ENCODE measurements at regions not wholly inside any gene's neighbourhood (a gene's known extent, or its start where the extent isn't known, plus 50 kb on each side); places are given as distances from the start of the nearest gene placed in this dataset.

DNA sequence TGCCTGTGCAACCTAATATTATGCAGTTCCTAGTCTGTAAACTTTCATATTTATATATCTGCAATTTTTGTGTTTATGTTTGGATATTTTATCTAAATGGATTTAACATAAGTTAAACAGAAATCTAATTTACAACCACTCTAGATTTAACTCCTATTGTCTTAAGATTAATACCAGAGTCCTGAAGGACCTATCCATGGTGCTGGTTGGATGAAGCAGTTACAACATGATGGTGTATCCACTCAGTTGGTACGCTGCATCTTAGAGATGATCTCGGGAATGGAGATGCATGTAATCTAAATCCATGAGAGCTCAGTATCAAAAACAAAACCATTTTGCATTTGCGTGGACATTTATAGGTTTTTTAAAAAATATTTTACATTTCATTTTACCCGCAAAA is 745.9 kb upstream of the SLC8A1 start:
- TF ChIP-seq, protein P1, sequence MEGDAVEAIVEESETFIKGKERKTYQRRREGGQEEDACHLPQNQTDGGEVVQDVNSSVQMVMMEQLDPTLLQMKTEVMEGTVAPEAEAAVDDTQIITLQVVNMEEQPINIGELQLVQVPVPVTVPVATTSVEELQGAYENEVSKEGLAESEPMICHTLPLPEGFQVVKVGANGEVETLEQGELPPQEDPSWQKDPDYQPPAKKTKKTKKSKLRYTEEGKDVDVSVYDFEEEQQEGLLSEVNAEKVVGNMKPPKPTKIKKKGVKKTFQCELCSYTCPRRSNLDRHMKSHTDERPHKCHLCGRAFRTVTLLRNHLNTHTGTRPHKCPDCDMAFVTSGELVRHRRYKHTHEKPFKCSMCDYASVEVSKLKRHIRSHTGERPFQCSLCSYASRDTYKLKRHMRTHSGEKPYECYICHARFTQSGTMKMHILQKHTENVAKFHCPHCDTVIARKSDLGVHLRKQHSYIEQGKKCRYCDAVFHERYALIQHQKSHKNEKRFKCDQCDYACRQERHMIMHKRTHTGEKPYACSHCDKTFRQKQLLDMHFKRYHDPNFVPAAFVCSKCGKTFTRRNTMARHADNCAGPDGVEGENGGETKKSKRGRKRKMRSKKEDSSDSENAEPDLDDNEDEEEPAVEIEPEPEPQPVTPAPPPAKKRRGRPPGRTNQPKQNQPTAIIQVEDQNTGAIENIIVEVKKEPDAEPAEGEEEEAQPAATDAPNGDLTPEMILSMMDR (IDR thresholded peaks at IDR 0.05): no peak
- TF ChIP-seq EZH2phosphoT487 (IDR thresholded peaks at IDR 0.05) (no peak), EZH2 (IDR thresholded peaks at IDR 0.05) (no peak)
- no peak overlapping the region for H3K4me2 ChIP-seq
- no peaks in the 10 kb centered on the region for H3K4me1 ChIP-seq
- no peaks in the 10 kb centered on the region for H3F3A ChIP-seq (ENCODE audit: low read depth)
- no peak overlapping the region for H3K4me3 ChIP-seq
- no peaks in the 10 kb centered on the region for H3K36me3 Mint-ChIP-seq
- no peaks in the 10 kb centered on the region for H4K20me1 ChIP-seq (ENCODE audit: low read depth)
- H3K27me3 ChIP-seq: no peaks in the 10 kb centered on the region
- H3K4me1 Mint-ChIP-seq: peaks cover 20% of the 10 kb centered on the region
- no peaks in the 10 kb centered on the region for H3K79me2 ChIP-seq (ENCODE audit: low read depth)
- H3K36me3 ChIP-seq: no peaks in the 10 kb centered on the region
- H3K9me3 ChIP-seq (ENCODE audit: low read depth): no peaks in the 10 kb centered on the region
- H3K27me3 Mint-ChIP-seq (ENCODE audit: insufficient read depth, low read depth): no peaks in the 10 kb centered on the region
- no peak overlapping the region for H3K9ac ChIP-seq
- peak; percentile 13 for DNase-seq (ENCODE audit: low spot score)
- no peak overlapping the region for H2AFZ ChIP-seq (replicated peaks)
- no peak overlapping the region for H3K27ac ChIP-seq
- H3K27ac Mint-ChIP-seq: no peak overlapping the region
- H3K4me3 Mint-ChIP-seq: no peak overlapping the region
- H3K9me3 Mint-ChIP-seq: no peaks in the 10 kb centered on the region

DNA sequence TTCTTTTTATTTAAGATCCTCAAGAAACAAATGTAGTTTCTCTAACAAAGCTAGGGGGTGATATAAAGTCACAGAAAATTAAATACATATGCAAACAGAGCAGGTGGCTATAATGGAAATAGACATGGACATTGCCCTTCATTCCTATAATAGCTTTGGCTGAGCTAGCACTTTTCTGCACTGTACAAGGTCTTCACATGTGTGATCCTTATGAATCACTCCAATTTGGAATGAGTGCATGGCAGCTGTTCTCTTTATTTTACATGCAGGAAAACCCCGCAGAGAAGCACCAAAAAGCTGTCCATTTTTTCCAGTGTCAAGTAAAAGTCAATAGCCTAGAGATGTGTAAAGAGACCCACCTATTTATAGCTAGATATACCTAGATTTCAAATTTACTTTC is 747.4 kb upstream of the SLC8A1 start:
- no peak overlapping the region for H3K9ac ChIP-seq
- Mint-ChIP-seq H3K4me1 (peaks cover 6% of the 10 kb centered on the region), H3K36me3 (no peaks in the 10 kb centered on the region), H3K9me3 (no peaks in the 10 kb centered on the region), H3K27ac (no peak overlapping the region), H3K27me3 (ENCODE audit: insufficient read depth, low read depth) (no peaks in the 10 kb centered on the region), H3K4me3 (no peak overlapping the region)
- no peaks in the 10 kb centered on the region for H3K9me3 ChIP-seq (ENCODE audit: low read depth)
- no peaks in the 10 kb centered on the region for H3F3A ChIP-seq (ENCODE audit: low read depth)
- H3K27me3 ChIP-seq: no peaks in the 10 kb centered on the region
- no peak overlapping the region for H3K4me3 ChIP-seq
- no peak overlapping the region for H3K4me2 ChIP-seq
- H3K27ac ChIP-seq: no peak overlapping the region
- TF ChIP-seq EZH2phosphoT487 (IDR thresholded peaks at IDR 0.05) (no peak), EZH2 (IDR thresholded peaks at IDR 0.05) (no peak)
- TF ChIP-seq, protein P1 (IDR thresholded peaks at IDR 0.05): no peak
- no peak for DNase-seq (ENCODE audit: low spot score)
- no peaks in the 10 kb centered on the region for H3K4me1 ChIP-seq
- no peak overlapping the region for H2AFZ ChIP-seq (replicated peaks)
- H3K36me3 ChIP-seq: no peaks in the 10 kb centered on the region
- H4K20me1 ChIP-seq (ENCODE audit: low read depth): no peaks in the 10 kb centered on the region
- H3K79me2 ChIP-seq (ENCODE audit: low read depth): no peaks in the 10 kb centered on the region

DNA sequence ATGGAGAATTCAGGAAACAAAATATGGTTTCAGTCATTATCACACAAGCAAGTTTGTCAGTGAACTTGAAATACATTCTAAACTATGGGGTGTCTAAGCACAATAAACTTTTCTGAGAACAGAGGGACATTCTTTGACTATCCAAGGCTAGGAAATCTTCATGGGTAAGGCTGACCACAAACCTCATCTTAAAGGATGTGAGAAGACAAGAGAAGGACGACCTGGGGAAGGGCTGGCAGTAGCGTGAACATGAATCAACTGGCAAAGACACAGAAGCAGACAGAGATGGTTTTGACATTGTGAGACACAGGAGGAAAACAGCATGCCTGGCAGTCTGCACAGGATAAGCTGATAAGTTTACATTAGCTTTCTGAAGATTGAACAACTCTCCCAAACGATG is 752.4 kb upstream of the SLC8A1 start:
- DNase-seq (ENCODE audit: low spot score): no peak
- TF ChIP-seq EZH2 (IDR thresholded peaks at IDR 0.05) (no peak), EZH2phosphoT487 (IDR thresholded peaks at IDR 0.05) (no peak)
- TF ChIP-seq, protein P1 (IDR thresholded peaks at IDR 0.05): no peak
- H3K4me2 ChIP-seq: no peak overlapping the region
- H3K9me3 ChIP-seq (ENCODE audit: low read depth): no peaks in the 10 kb centered on the region
- no peaks in the 10 kb centered on the region for H3K4me1 Mint-ChIP-seq
- H4K20me1 ChIP-seq (ENCODE audit: low read depth): no peaks in the 10 kb centered on the region
- H3K79me2 ChIP-seq (ENCODE audit: low read depth): no peaks in the 10 kb centered on the region
- H3K36me3 ChIP-seq: no peaks in the 10 kb centered on the region
- H3K4me3 ChIP-seq: no peak overlapping the region
- no peak overlapping the region for H3K27ac Mint-ChIP-seq
- H3K36me3 Mint-ChIP-seq: no peaks in the 10 kb centered on the region
- H2AFZ ChIP-seq (replicated peaks): no peak overlapping the region
- H3K9ac ChIP-seq: no peak overlapping the region
- H3F3A ChIP-seq (ENCODE audit: low read depth): no peaks in the 10 kb centered on the region
- H3K27ac ChIP-seq: no peak overlapping the region
- H3K4me3 Mint-ChIP-seq: no peak overlapping the region
- no peaks in the 10 kb centered on the region for H3K27me3 Mint-ChIP-seq (ENCODE audit: insufficient read depth, low read depth)
- H3K9me3 Mint-ChIP-seq: no peaks in the 10 kb centered on the region
- no peaks in the 10 kb centered on the region for H3K4me1 ChIP-seq
- H3K27me3 ChIP-seq: no peaks in the 10 kb centered on the region

DNA sequence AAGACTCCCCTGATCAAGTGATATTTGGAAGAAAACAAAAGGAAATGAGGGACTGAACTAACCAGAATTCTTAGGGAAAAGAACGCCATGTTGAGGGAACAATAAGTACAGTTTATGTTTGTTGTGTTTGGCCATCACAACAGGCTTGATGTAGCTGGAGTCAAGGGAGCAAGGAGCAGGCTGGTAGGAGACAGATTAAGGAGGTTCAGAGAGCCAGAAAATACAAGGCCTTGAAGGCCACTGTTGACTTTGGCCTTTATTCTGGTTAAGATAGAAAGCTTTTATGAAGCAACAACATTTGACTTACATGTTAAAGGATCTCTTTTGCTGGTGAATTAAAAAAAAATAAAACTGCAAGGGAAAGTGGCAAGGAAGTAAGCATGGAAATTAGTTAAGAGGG is 754.1 kb upstream of the SLC8A1 start:
- no peaks in the 10 kb centered on the region for H3K4me1 Mint-ChIP-seq
- Histone ChIP-seq H3K79me2 (ENCODE audit: low read depth) (no peaks in the 10 kb centered on the region), H3K36me3 (no peaks in the 10 kb centered on the region), H3K9ac (no peak overlapping the region), H4K20me1 (ENCODE audit: low read depth) (no peaks in the 10 kb centered on the region), H3K27me3 (no peaks in the 10 kb centered on the region), H3F3A (ENCODE audit: low read depth) (no peaks in the 10 kb centered on the region), H3K27ac (no peak overlapping the region), H3K4me1 (no peaks in the 10 kb centered on the region), H2AFZ (replicated peaks) (no peak overlapping the region), H3K4me2 (no peak overlapping the region), H3K4me3 (no peak overlapping the region), H3K9me3 (ENCODE audit: low read depth) (no peaks in the 10 kb centered on the region)
- no peaks in the 10 kb centered on the region for H3K27me3 Mint-ChIP-seq (ENCODE audit: insufficient read depth, low read depth)
- DNase-seq (ENCODE audit: low spot score): no peak
- TF ChIP-seq EZH2 (IDR thresholded peaks at IDR 0.05) (no peak), EZH2phosphoT487 (IDR thresholded peaks at IDR 0.05) (no peak)
- TF ChIP-seq, protein P1 (IDR thresholded peaks at IDR 0.05): no peak
- no peak overlapping the region for H3K27ac Mint-ChIP-seq
- no peaks in the 10 kb centered on the region for H3K9me3 Mint-ChIP-seq
- H3K36me3 Mint-ChIP-seq: no peaks in the 10 kb centered on the region
- no peak overlapping the region for H3K4me3 Mint-ChIP-seq

Measured in neural progenitor cell (in vitro differentiated cells).